ENCODE measurements at regions not wholly inside any gene's neighbourhood (a gene's known extent, or its start where the extent isn't known, plus 50 kb on each side); places are given as distances from the start of the nearest gene placed in this dataset.
A peak's percentile ranks its signal among the peaks of the same experiment; 100 is the strongest.

DNA sequence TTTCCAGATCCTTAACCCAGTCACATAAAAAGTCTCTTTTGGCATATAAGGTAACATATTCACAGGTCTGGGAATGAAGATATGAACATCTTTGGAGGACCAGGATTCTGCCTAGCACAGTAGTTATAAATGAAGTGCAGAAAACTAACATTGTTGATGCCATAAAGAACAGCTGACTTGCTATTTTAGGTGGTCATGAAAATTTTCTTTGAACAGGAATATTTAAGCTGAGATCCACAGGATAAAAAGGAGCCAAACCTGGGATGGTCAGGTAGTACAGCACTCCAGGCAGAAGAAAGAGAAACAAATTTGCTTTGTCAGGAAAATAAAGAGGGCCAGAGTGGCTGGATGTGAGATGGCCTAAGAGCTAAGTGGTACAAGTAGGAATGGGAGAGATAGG lies 80.0 kb downstream of the CENPW start:
- DNase-seq (ENCODE audit: low read depth, low spot score) = no peak
- in situ Hi-C loops (cut with HindIII; ENCODE audit: low pct_unique_long_range_greater_than_20kb, low sequenced_read_pairs) = no loop called here

DNA sequence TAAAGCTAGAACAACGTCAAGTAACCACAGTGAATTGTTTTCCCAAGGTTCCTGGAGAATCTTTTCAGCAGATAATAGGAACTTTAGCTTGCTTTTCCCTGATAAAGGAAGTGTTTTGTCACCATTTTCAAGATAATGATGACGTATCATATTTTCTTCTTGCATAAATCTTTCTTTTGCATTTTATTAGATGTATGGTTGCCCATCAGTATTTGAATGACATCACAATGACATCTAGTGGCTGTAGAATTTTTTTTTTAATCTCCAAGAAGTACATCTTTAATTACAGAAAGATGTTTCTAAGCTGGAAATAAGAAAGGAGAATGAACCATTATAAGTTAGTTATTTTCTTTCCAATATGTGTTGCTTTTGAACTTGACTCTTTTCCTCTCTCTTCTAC lies 83.0 kb downstream of the CENPW start:
- no peak for DNase-seq (ENCODE audit: low read depth, low spot score)
- in situ Hi-C loops (cut with HindIII; ENCODE audit: low pct_unique_long_range_greater_than_20kb, low sequenced_read_pairs) = no loop called here

DNA sequence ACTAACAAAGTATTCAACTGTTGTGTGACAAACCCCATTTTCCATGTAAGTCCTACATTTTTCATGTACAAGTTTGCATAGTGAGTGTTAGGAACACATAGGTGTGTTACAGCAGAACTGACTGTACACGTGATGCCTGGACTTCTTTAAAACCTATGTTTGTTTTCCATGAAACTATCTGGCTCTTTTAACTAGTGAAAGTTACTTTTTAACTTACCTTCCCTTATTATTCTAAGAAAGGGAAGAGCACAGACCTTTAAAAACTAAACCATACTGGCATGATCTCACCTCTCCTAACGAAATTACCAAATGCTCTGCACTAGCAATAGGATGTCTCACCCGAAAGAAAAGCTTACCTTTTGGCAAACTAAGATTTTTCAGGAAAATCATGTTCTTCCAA lies 87.8 kb downstream of the CENPW start:
- in situ Hi-C loops (cut with HindIII; ENCODE audit: low pct_unique_long_range_greater_than_20kb, low sequenced_read_pairs) = no loop called here

DNA sequence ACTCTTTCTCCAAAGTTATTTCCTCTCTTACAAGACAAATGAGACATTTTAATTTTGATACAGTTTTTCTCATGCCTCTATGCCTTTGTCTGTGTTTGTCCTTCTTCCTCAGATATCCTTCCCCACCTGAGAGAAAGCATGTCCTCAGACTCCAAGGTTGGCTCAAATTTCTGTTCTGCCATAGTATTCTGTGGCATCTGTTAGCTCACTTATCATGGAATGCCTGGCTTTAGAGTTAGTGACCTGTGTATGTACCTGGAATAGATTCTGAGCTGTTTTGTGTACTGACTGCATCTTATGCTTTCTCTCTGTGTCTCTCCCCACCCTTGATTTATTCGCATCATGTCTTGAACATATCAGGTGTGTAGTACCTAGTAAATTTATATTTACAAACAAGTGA lies 90.0 kb downstream of the CENPW start:
- DNase-seq (ENCODE audit: low read depth, low spot score) = no peak
- in situ Hi-C loops (cut with HindIII; ENCODE audit: low pct_unique_long_range_greater_than_20kb, low sequenced_read_pairs) = no loop called here

More for the DNA sequence above, 87.8 kb downstream of the CENPW start:
- no peak for DNase-seq (ENCODE audit: low read depth, low spot score)

DNA sequence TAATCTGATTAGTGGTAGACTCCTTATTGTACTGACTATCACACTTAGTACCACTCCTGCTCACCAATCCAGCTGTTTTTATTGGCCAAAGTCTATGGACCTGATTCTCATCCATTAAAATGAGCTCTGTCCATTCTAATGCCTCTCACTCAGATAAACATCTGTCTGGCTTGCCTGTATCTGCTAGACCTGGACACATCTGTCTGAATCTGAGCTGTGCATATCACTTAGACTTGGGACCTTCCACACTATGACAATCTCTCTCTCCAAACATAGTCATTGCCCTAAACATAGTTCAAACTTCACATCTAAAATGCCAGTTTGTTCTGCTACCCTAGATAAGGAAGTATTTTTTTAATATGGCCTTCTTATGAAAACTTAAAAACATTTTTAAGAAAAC lies 92.6 kb downstream of the CENPW start:
- no peak for DNase-seq (ENCODE audit: low read depth, low spot score)
- in situ Hi-C loops (cut with HindIII; ENCODE audit: low pct_unique_long_range_greater_than_20kb, low sequenced_read_pairs) = no loop called here

DNA sequence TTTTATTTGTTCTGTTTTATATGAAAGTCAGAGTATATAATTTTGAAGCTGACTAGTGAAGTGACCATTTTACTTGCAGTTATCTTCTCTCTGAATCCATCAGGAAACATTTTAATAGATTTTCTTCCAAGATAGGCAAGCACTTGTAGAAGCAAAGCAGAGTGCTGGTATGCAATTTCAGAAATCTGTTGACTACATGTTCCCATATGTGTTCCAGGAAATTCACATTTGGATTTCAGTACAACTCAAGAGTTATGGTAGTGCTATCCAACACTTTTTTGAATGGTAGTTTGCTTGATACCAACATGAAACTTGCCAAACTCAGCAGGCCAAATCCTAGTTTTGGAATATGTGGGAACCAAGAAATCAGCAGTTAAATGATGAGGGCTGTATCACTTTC lies 94.0 kb downstream of the CENPW start:
- in situ Hi-C loops (cut with HindIII; ENCODE audit: low pct_unique_long_range_greater_than_20kb, low sequenced_read_pairs) = no loop called here
- DNase-seq (ENCODE audit: low read depth, low spot score) = no peak

DNA sequence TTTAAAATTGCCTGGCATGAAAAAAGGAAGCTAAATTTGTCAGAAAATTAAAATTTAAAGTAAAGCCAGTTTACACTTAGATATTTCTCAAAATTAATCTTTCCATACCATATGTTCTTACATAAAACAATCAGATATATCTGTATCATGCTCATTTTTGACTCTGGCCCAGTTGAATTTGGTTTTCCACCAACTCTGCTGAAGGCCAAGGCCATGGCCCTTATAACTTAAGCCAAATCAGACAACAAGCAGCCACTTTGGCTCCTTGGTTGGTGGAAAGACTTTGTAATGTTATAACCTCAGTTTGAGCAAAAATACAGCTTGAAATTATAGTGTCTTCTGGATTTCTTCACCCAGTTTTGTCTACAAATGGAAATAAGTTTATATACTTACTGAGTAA lies 97.3 kb downstream of the CENPW start:
- no peak for DNase-seq (ENCODE audit: low read depth, low spot score)
- in situ Hi-C loops (cut with HindIII; ENCODE audit: low pct_unique_long_range_greater_than_20kb, low sequenced_read_pairs) = no loop called here

DNA sequence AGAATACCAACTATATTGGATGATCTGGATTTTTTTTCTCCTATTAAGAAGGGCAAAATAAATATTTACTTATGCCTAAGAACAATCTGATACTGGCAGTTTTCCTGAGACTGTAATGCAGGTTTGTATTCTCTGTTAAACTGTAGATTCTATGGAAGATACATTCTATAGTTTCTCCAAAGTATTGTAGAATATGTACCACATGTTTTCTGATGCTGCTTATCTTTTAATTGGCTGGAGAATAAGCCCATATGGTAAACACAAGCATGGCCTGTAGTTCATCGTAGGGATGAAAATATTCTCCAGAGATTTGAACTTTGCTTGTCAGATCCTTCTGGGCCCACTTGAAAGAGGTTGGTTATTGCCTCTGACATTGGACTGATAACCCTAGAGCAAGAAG lies 99.1 kb downstream of the CENPW start:
- no peak for DNase-seq (ENCODE audit: low read depth, low spot score)
- in situ Hi-C loops (cut with HindIII; ENCODE audit: low pct_unique_long_range_greater_than_20kb, low sequenced_read_pairs) = no loop called here

DNA sequence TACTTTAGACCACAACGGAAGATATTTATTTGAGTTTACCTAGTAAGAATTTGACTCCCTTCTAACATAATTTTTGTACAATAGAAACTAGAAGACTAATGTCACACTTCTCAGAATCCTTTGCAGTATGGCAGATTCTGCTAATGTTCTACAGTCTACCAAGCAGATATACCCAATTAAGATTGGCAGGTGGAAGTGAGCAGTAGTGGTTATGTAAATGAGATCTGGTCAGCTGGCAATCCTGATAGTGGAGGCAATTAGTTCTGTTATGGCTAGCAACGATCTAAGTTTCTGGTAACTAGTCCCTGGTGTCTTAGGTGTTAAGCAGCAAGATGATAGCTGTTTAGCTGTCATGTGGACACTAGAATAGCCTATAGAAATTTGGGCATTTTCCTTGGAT lies 101.0 kb downstream of the CENPW start:
- in situ Hi-C loops (cut with HindIII; ENCODE audit: low pct_unique_long_range_greater_than_20kb, low sequenced_read_pairs) = no loop called here

DNA sequence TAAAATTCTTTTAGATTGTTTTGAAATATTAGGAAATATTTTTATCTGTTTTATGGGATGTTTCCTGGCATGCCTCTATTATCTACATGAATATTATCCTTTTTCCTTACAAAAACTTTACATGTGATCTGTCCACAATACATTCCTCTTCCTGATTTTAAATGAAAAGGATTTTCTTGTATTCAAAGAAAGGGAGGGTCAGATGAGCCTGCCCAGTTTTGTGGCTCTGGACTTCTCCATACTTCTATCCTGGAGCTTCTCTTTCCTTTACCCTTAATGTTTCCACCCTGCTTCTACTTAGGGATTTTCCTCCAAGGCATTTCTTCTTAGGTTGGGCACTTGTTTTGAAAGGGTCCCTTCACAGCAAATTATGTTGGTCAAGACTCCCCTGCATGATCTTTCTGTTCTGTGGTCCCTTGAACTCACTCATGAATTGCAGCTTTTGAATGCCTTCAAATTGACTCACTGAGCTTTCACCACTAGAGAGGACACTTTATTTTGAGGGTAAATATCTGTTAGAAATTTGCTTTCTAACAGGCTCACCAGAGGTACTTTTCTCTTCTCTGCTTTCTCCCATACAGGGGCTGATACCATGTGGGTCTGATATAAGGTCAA lies 104.9 kb downstream of the CENPW start:
- in situ Hi-C loops (cut with HindIII; ENCODE audit: low pct_unique_long_range_greater_than_20kb, low sequenced_read_pairs) = no loop called here
- DNase-seq (ENCODE audit: low read depth, low spot score) = peak; percentile 45

More for the DNA sequence above, 101.0 kb downstream of the CENPW start:
- no peak for DNase-seq (ENCODE audit: low read depth, low spot score)

DNA sequence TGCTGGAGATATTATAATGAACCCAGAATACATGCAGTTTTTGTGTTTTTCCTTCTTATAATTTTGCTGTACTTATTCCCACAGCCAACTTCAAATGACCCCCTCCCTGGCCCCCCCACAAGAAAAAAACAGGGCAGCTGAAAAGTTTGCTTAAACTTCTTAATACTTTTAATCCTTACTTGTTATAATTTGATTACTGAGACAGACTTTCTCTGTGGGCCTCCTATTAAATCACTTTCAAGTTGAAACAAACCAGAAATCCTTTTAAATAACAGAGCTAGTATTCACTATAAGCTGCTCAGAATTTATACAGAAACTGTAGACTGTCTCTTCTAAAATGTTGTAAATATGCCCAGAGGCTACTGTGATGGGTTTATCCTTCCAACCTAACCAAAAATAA lies 106.3 kb downstream of the CENPW start:
- in situ Hi-C loops (cut with HindIII; ENCODE audit: low pct_unique_long_range_greater_than_20kb, low sequenced_read_pairs) = no loop called here
- DNase-seq (ENCODE audit: low read depth, low spot score) = no peak

DNA sequence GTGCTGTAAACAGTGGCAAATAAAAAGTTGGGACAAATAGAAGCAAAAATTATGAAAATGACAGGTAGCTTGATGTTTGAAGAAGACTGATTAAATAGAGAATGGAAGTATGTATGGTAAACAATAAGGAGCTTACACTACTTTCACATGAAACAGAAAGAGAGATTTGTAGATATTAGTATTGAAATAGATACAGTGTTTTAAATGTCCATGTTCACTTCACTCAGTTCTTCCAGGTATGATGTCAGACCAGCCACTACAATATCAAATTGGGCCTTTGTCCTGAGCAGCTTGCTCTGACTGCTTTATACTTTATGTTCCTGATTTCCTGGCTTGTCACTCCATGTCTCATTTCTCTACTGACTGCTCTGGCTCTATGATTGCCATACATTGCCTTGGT lies 107.5 kb downstream of the CENPW start:
- in situ Hi-C loops (cut with HindIII; ENCODE audit: low pct_unique_long_range_greater_than_20kb, low sequenced_read_pairs) = no loop called here
- no peak for DNase-seq (ENCODE audit: low read depth, low spot score)

DNA sequence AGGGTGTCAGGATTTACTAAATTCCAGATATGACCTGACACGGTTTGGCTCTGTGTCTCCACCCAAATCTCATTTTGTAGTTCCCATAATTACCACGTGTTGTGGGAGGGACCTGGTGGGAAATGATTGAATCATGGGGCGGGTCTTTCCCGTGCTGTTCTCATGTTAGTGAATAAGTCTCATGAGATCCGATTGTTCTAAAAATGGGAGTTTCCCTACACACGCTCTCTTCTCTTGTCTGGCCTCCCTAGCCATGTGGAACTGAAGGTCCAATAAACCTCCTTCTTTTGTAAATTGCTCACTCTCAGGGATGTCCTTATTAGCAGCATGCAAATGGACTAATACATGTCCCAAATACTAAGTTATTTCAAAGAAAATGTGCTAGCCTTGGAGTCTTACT lies 121.1 kb downstream of the CENPW start:
- DNase-seq (ENCODE audit: low read depth, low spot score) = peak; percentile 32
- in situ Hi-C loops (cut with HindIII; ENCODE audit: low pct_unique_long_range_greater_than_20kb, low sequenced_read_pairs) = no loop called here

DNA sequence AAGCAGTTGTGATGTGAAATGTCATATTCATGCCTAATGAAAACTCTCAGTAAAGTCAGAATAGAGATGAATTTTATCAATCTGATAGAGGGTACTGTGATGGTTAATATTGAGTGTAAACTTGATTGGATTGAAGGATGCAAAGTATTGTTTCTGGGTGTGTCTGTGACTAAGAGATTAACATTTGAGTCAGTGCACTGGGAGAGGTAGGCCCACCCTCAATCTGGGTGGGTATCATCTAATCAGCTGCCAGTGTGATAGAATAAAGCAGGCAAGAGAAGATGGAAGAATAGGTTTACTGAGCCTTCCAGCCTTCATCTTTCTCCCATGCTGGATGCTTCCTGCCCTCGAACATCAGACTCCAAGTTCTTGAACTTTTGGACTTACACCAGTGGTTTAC lies 124.3 kb downstream of the CENPW start:
- in situ Hi-C loops (cut with HindIII; ENCODE audit: low pct_unique_long_range_greater_than_20kb, low sequenced_read_pairs) = no loop called here
- no peak for DNase-seq (ENCODE audit: low read depth, low spot score)

DNA sequence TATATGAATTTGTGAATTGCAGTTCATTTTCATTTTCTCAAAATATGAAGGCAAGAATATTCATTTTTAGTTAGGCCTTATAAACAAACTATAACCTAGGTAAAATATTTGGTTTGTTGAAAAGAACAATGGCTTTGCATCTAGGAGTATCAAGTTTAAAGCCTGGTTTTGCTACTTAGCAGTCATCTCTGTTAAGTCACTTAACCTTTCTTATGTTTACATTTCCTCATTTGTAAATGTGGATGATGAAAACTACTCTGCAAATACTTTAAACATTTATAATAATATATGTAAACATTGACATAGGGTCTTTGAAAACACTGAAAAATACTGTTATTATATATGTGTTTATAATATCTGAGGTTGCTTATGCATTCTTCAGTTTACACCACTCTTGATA lies 135.5 kb downstream of the CENPW start:
- no peak for DNase-seq (ENCODE audit: low read depth, low spot score)
- in situ Hi-C loops (cut with HindIII; ENCODE audit: low pct_unique_long_range_greater_than_20kb, low sequenced_read_pairs) = no loop called here

DNA sequence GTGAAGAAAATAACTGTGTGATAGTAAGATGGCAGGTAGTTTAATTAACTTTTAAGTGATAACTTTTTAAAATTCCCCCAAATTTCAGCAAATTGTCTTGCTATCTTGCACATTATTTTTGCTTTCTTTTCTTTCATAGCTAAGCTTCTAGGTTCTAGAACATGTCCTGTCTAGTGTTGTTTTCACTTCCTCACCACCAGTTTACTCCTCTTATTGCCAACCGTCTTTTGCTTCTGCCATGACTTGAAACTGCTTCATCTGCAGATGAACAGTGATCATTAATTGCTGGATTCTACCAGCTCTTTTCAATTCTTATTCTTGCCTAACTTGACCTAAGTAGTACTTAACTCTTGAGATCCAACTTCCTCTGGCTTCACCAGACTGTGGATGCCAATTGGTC lies 137.8 kb downstream of the CENPW start:
- no peak for DNase-seq (ENCODE audit: low read depth, low spot score)
- in situ Hi-C loops (cut with HindIII; ENCODE audit: low pct_unique_long_range_greater_than_20kb, low sequenced_read_pairs) = no loop called here

DNA sequence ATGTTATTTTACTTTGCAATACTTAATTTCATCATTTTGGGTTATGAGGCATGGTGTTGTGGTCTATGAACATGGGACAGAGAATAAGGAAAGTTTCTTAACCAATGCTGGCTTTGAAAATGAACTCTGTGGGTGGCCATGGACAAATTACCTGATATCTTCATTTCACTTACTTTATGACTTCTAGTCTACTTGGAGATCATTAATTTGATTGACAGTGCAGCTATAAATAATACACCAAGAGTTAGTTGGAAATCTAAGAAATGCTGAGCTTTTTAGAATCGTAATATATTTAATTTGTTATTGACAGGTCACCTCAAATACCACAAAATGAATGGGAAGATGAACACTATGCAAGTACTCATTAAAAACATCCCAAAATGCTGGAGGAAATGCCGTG lies 140.4 kb downstream of the CENPW start:
- in situ Hi-C loops (cut with HindIII; ENCODE audit: low pct_unique_long_range_greater_than_20kb, low sequenced_read_pairs) = no loop called here
- no peak for DNase-seq (ENCODE audit: low read depth, low spot score)

DNA sequence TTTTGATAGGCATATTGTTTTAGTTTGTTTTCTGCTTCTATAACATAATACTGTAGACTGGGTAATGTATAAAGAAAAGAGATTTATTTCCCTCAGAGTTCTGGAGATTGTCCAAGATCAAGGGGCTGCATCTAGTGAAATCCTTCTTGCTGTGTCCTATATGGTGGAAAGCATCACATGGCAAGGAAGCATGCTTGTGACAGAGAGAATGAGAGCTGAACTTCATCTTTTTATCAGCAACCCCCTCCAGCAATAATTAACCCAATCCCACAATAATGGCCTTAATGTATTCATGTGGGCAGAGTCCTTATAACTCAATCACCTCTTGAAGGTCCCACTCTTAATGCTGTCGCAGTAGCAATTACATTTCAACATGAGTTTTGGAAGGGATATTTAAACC lies 141.4 kb downstream of the CENPW start:
- DNase-seq (ENCODE audit: low read depth, low spot score) = no peak
- in situ Hi-C loops (cut with HindIII; ENCODE audit: low pct_unique_long_range_greater_than_20kb, low sequenced_read_pairs) = no loop called here

DNA sequence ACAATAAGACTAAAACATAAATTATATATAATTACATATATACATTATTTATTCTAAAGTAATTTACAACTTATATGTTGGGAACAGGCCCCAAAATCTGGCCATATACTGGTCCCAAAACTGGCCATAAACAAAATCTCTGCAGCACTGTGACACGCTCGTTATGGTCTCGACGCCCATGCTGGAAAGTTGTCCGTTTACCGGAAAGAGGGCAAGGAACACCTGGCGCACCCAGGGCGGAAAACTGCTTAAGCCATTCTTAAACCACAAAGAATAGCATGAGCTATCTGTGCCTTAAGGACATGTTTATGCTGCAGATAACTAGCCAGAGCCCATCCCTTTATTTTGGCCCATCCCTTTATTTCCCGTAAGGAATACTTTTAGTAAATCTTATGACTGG lies 164.9 kb downstream of the CENPW start:
- DNase-seq (ENCODE audit: low read depth, low spot score) = no peak
- in situ Hi-C loops (cut with HindIII; ENCODE audit: low pct_unique_long_range_greater_than_20kb, low sequenced_read_pairs) = no loop called here

DNA sequence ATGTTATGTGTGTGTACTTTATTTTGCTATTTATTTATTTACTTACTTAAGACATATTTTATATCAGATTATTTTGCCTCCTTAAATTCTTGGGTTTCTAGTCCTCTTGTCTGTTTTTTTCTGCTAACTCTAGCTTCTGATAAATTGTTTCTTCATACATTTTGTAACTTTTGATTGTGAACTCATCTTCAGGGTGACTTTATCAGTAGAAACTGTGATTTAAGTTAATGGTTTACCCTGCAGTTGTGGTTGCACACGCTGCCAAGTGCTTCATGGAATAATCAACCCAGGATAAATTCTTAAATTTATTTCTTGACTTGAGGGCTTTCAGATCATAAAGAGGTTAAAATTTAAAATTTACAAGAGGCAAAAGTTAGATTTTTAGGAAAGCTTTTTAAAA lies 173.3 kb downstream of the CENPW start:
- in situ Hi-C loops (cut with HindIII; ENCODE audit: low pct_unique_long_range_greater_than_20kb, low sequenced_read_pairs) = no loop called here

More for the DNA sequence above, 173.3 kb downstream of the CENPW start:
- no peak for DNase-seq (ENCODE audit: low read depth, low spot score)

Data from SK-MEL-5 (cell line).